ENCODE measurements at regions not wholly inside any gene's neighbourhood (a gene's known extent, or its start where the extent isn't known, plus 50 kb on each side); places are given as distances from the start of the nearest gene placed in this dataset.

- Histone ChIP-seq H3K4me3 (ENCODE audit: low read length) (no peak overlapping the region), H3K36me3 (ENCODE audit: control insufficient read depth, insufficient read depth, low read length, severe bottlenecking) (no peaks in the 10 kb centered on the region), H3K4me1 (ENCODE audit: control insufficient read depth, insufficient read depth, low read length) (peaks cover 1% of the 10 kb centered on the region), H3K9ac (ENCODE audit: low read length) (no peak overlapping the region), H3K27me3 (replicated peaks; ENCODE audit: control insufficient read depth, insufficient read depth, low read length) (peaks cover 51% of the 10 kb centered on the region), H3K9me3 (ENCODE audit: control insufficient read depth, low read length) (peaks cover 27% of the 10 kb centered on the region)
- DNase-seq (ENCODE audit: low read depth), result no peak
Measured at GRCh38 chr7:128145191-128145590, 95.9 kb upstream of the LEP start.

- H3K9ac ChIP-seq (ENCODE audit: low read length), result no peak overlapping the region
- peaks cover 8% of the 10 kb centered on the region for H3K4me1 ChIP-seq (ENCODE audit: control insufficient read depth, insufficient read depth, low read length)
- H3K27me3 ChIP-seq (replicated peaks; ENCODE audit: control insufficient read depth, insufficient read depth, low read length), result peaks cover 55% of the 10 kb centered on the region
Measured at GRCh38 chr7:128146052-128146451, 95.0 kb upstream of the LEP start.

GRCh38 chr7:128148676-128149075, 92.4 kb upstream of the LEP start:
- peaks cover 53% of the 10 kb centered on the region for H3K27me3 ChIP-seq (replicated peaks; ENCODE audit: control insufficient read depth, insufficient read depth, low read length)
- no peak overlapping the region for H3K9ac ChIP-seq (ENCODE audit: low read length)
- no peaks in the 10 kb centered on the region for H3K36me3 ChIP-seq (ENCODE audit: control insufficient read depth, insufficient read depth, low read length, severe bottlenecking)
- peaks cover 8% of the 10 kb centered on the region for H3K4me1 ChIP-seq (ENCODE audit: control insufficient read depth, insufficient read depth, low read length)
- H3K9me3 ChIP-seq (ENCODE audit: control insufficient read depth, low read length), result peaks cover 3% of the 10 kb centered on the region
- no peak for DNase-seq (ENCODE audit: low read depth)
- H3K4me3 ChIP-seq (ENCODE audit: low read length), result no peak overlapping the region

More at GRCh38 chr7:128146052-128146451, 95.0 kb upstream of the LEP start:
- Histone ChIP-seq H3K4me3 (ENCODE audit: low read length) (no peak overlapping the region), H3K36me3 (ENCODE audit: control insufficient read depth, insufficient read depth, low read length, severe bottlenecking) (no peaks in the 10 kb centered on the region), H3K9me3 (ENCODE audit: control insufficient read depth, low read length) (peaks cover 19% of the 10 kb centered on the region)
- no peak for DNase-seq (ENCODE audit: low read depth)

GRCh38 chr7:128150223-128150865, 90.7 kb upstream of the LEP start:
- Histone ChIP-seq H3K9ac (ENCODE audit: low read length) (no peak overlapping the region), H3K9me3 (ENCODE audit: control insufficient read depth, low read length) (no peaks in the 10 kb centered on the region), H3K4me1 (ENCODE audit: control insufficient read depth, insufficient read depth, low read length) (peaks cover 8% of the 10 kb centered on the region), H3K36me3 (ENCODE audit: control insufficient read depth, insufficient read depth, low read length, severe bottlenecking) (no peaks in the 10 kb centered on the region), H3K4me3 (ENCODE audit: low read length) (no peak overlapping the region), H3K27me3 (replicated peaks; ENCODE audit: control insufficient read depth, insufficient read depth, low read length) (peaks cover 54% of the 10 kb centered on the region)
- DNase-seq (ENCODE audit: low read depth), result no peak

GRCh38 chr7:128151635-128152034, 89.4 kb upstream of the LEP start:
- no peak for DNase-seq (ENCODE audit: low read depth)
- Histone ChIP-seq H3K27me3 (replicated peaks; ENCODE audit: control insufficient read depth, insufficient read depth, low read length) (peaks cover 58% of the 10 kb centered on the region), H3K4me3 (ENCODE audit: low read length) (no peak overlapping the region), H3K9ac (ENCODE audit: low read length) (no peak overlapping the region), H3K36me3 (ENCODE audit: control insufficient read depth, insufficient read depth, low read length, severe bottlenecking) (no peaks in the 10 kb centered on the region), H3K9me3 (ENCODE audit: control insufficient read depth, low read length) (no peaks in the 10 kb centered on the region), H3K4me1 (ENCODE audit: control insufficient read depth, insufficient read depth, low read length) (peaks cover 8% of the 10 kb centered on the region)

- Histone ChIP-seq H3K9ac (ENCODE audit: low read length) (no peak overlapping the region), H3K27me3 (replicated peaks; ENCODE audit: control insufficient read depth, insufficient read depth, low read length) (peaks cover 63% of the 10 kb centered on the region), H3K4me3 (ENCODE audit: low read length) (no peak overlapping the region), H3K36me3 (ENCODE audit: control insufficient read depth, insufficient read depth, low read length, severe bottlenecking) (no peaks in the 10 kb centered on the region), H3K9me3 (ENCODE audit: control insufficient read depth, low read length) (no peaks in the 10 kb centered on the region), H3K4me1 (ENCODE audit: control insufficient read depth, insufficient read depth, low read length) (peaks cover 8% of the 10 kb centered on the region)
- no peak for DNase-seq (ENCODE audit: low read depth)
Measured at GRCh38 chr7:128152721-128153120, 88.4 kb upstream of the LEP start.

GRCh38 chr7:128153436-128153835, 87.6 kb upstream of the LEP start:
- H3K27me3 ChIP-seq (replicated peaks; ENCODE audit: control insufficient read depth, insufficient read depth, low read length), result peaks cover 63% of the 10 kb centered on the region
- DNase-seq (ENCODE audit: low read depth), result no peak
- H3K4me3 ChIP-seq (ENCODE audit: low read length), result no peak overlapping the region
- no peaks in the 10 kb centered on the region for H3K9me3 ChIP-seq (ENCODE audit: control insufficient read depth, low read length)
- H3K36me3 ChIP-seq (ENCODE audit: control insufficient read depth, insufficient read depth, low read length, severe bottlenecking), result no peaks in the 10 kb centered on the region
- H3K4me1 ChIP-seq (ENCODE audit: control insufficient read depth, insufficient read depth, low read length), result peaks cover 8% of the 10 kb centered on the region
- H3K9ac ChIP-seq (ENCODE audit: low read length), result no peak overlapping the region

- H3K4me3 ChIP-seq (ENCODE audit: low read length), result no peak overlapping the region
- DNase-seq (ENCODE audit: low read depth), result no peak
- no peaks in the 10 kb centered on the region for H3K9me3 ChIP-seq (ENCODE audit: control insufficient read depth, low read length)
- no peak overlapping the region for H3K9ac ChIP-seq (ENCODE audit: low read length)
- H3K4me1 ChIP-seq (ENCODE audit: control insufficient read depth, insufficient read depth, low read length), result peaks cover 8% of the 10 kb centered on the region
- no peaks in the 10 kb centered on the region for H3K36me3 ChIP-seq (ENCODE audit: control insufficient read depth, insufficient read depth, low read length, severe bottlenecking)
- H3K27me3 ChIP-seq (replicated peaks; ENCODE audit: control insufficient read depth, insufficient read depth, low read length), result peaks cover 63% of the 10 kb centered on the region
Measured at GRCh38 chr7:128154504-128154903, 86.6 kb upstream of the LEP start.

GRCh38 chr7:128155100-128155740, 85.9 kb upstream of the LEP start:
- no peak overlapping the region for H3K9ac ChIP-seq (ENCODE audit: low read length)
- H3K4me1 ChIP-seq (ENCODE audit: control insufficient read depth, insufficient read depth, low read length), result peaks cover 7% of the 10 kb centered on the region
- peaks cover 64% of the 10 kb centered on the region for H3K27me3 ChIP-seq (replicated peaks; ENCODE audit: control insufficient read depth, insufficient read depth, low read length)
- no peak for DNase-seq (ENCODE audit: low read depth)
- no peaks in the 10 kb centered on the region for H3K36me3 ChIP-seq (ENCODE audit: control insufficient read depth, insufficient read depth, low read length, severe bottlenecking)
- no peaks in the 10 kb centered on the region for H3K9me3 ChIP-seq (ENCODE audit: control insufficient read depth, low read length)
- no peak overlapping the region for H3K4me3 ChIP-seq (ENCODE audit: low read length)

- peaks cover 63% of the 10 kb centered on the region for H3K27me3 ChIP-seq (replicated peaks; ENCODE audit: control insufficient read depth, insufficient read depth, low read length)
- H3K9me3 ChIP-seq (ENCODE audit: control insufficient read depth, low read length), result no peaks in the 10 kb centered on the region
- DNase-seq (ENCODE audit: low read depth), result no peak
- no peak overlapping the region for H3K9ac ChIP-seq (ENCODE audit: low read length)
- no peaks in the 10 kb centered on the region for H3K4me1 ChIP-seq (ENCODE audit: control insufficient read depth, insufficient read depth, low read length)
- H3K4me3 ChIP-seq (ENCODE audit: low read length), result no peak overlapping the region
- no peaks in the 10 kb centered on the region for H3K36me3 ChIP-seq (ENCODE audit: control insufficient read depth, insufficient read depth, low read length, severe bottlenecking)
Measured at GRCh38 chr7:128157906-128158305, 83.2 kb upstream of the LEP start.

- Histone ChIP-seq H3K9me3 (ENCODE audit: control insufficient read depth, low read length) (no peaks in the 10 kb centered on the region), H3K36me3 (ENCODE audit: control insufficient read depth, insufficient read depth, low read length, severe bottlenecking) (no peaks in the 10 kb centered on the region), H3K27me3 (replicated peaks; ENCODE audit: control insufficient read depth, insufficient read depth, low read length) (peaks cover 67% of the 10 kb centered on the region), H3K9ac (ENCODE audit: low read length) (no peak overlapping the region), H3K4me3 (ENCODE audit: low read length) (no peak overlapping the region), H3K4me1 (ENCODE audit: control insufficient read depth, insufficient read depth, low read length) (no peaks in the 10 kb centered on the region)
- DNase-seq (ENCODE audit: low read depth), result no peak
Measured at GRCh38 chr7:128158370-128158769, 82.7 kb upstream of the LEP start.

GRCh38 chr7:128160296-128160695, 80.8 kb upstream of the LEP start:
- Histone ChIP-seq H3K9ac (ENCODE audit: low read length) (no peak overlapping the region), H3K27me3 (replicated peaks; ENCODE audit: control insufficient read depth, insufficient read depth, low read length) (peaks cover 65% of the 10 kb centered on the region), H3K36me3 (ENCODE audit: control insufficient read depth, insufficient read depth, low read length, severe bottlenecking) (no peaks in the 10 kb centered on the region), H3K4me3 (ENCODE audit: low read length) (no peak overlapping the region), H3K4me1 (ENCODE audit: control insufficient read depth, insufficient read depth, low read length) (no peaks in the 10 kb centered on the region), H3K9me3 (ENCODE audit: control insufficient read depth, low read length) (no peaks in the 10 kb centered on the region)
- no peak for DNase-seq (ENCODE audit: low read depth)

Data from adipocyte (in vitro differentiated cells).